H1 (cell line): ENCODE measurements at regions not wholly inside any gene's neighbourhood (a gene's known extent, or its start where the extent isn't known, plus 50 kb on each side); places are given as distances from the start of the nearest gene placed in this dataset.

ENCODE experiments used
- ASH2L ChIP-seq: fragments of 200-600, 300-600 bp; sonication (generic); IDR thresholded peaks from one replicate; pipeline ENCODE4 v1.7.1; 2017; ENCODE audit warnings: low read length
- ATF2 ChIP-seq: IDR thresholded peaks from 2 replicates; pipeline ENCODE4 v1.6.1; 2012; ENCODE audit warnings: low read length, inconsistent platforms
- GTF2F1 ChIP-seq: IDR thresholded peaks from 2 replicates; pipeline ENCODE4 v1.6.1; 2012; ENCODE audit warnings: low read depth, low read length, improper control_type of control experiment, borderline replicate concordance
- KDM5A ChIP-seq: fragments of 200-600 bp; IDR thresholded peaks from 2 replicates; pipeline ENCODE4 v1.7.1; 2012; ENCODE audit warnings: mild to moderate bottlenecking, low read length, inconsistent platforms, mixed read lengths

- TF ChIP-seq KDM5A (no peak), ATF2 (no peak), ASH2L (no peak), GTF2F1 (no peak)
Measured at GRCh38 chr4:123573866-123574508, 177.4 kb downstream of the SPRY1 start (continued).
